HG03460 (cell line): ENCODE measurements at regions not wholly inside any gene's neighbourhood (a gene's known extent, or its start where the extent isn't known, plus 50 kb on each side); places are given as distances from the start of the nearest gene placed in this dataset.

Source experiments
- ATAC-seq: cut with Tn5 transposase; IDR thresholded peaks from one replicate; pipeline ENCODE4 v1.9.1; 2021; ENCODE audit not compliant: unreplicated experiment

- no peak for ATAC-seq
These were observed 129.7 kb downstream of the TDRD15 start for GRCh38 chr2:21253311-21254027.

GRCh38 chr2:21254170-21254965 is 130.6 kb downstream of the TDRD15 start:
- no peak for ATAC-seq

GRCh38 chr2:21256006-21256405 is 132.2 kb downstream of the TDRD15 start:
- ATAC-seq: peak; percentile 92

GRCh38 chr2:21257621-21258020 is 133.9 kb downstream of the TDRD15 start:
- no peak for ATAC-seq

GRCh38 chr2:21258082-21258481 is 134.3 kb downstream of the TDRD15 start:
- ATAC-seq: no peak

GRCh38 chr2:21260311-21260710 is 136.5 kb downstream of the TDRD15 start:
- no peak for ATAC-seq

GRCh38 chr2:21261591-21261990 is 137.8 kb downstream of the TDRD15 start:
- no peak for ATAC-seq

GRCh38 chr2:21262426-21262940 is 138.7 kb downstream of the TDRD15 start:
- no peak for ATAC-seq

- no peak for ATAC-seq
These were observed 139.9 kb downstream of the TDRD15 start for GRCh38 chr2:21263622-21264021.

- no peak for ATAC-seq
These were observed 142.0 kb downstream of the TDRD15 start for GRCh38 chr2:21265752-21266151.

GRCh38 chr2:21267232-21267835 is 143.6 kb downstream of the TDRD15 start:
- ATAC-seq: no peak

- ATAC-seq: no peak
These were observed 144.6 kb downstream of the TDRD15 start for GRCh38 chr2:21268197-21268877.

GRCh38 chr2:21268878-21269224 is 145.1 kb downstream of the TDRD15 start:
- no peak for ATAC-seq

- ATAC-seq: no peak
These were observed 145.6 kb downstream of the TDRD15 start for GRCh38 chr2:21269382-21269781.

- no peak for ATAC-seq
These were observed 146.3 kb downstream of the TDRD15 start for GRCh38 chr2:21270083-21270491.

- ATAC-seq: no peak
These were observed 146.9 kb downstream of the TDRD15 start for GRCh38 chr2:21270708-21271122.

GRCh38 chr2:21276163-21276562 is 152.4 kb downstream of the TDRD15 start:
- no peak for ATAC-seq

GRCh38 chr2:21277068-21278056 is 153.6 kb downstream of the TDRD15 start:
- ATAC-seq: no peak

- no peak for ATAC-seq
These were observed 155.8 kb downstream of the TDRD15 start for GRCh38 chr2:21279525-21279924.

GRCh38 chr2:21280793-21281192 is 157.0 kb downstream of the TDRD15 start:
- no peak for ATAC-seq
